Astrocyte (in vitro differentiated cells and primary cell): ENCODE measurements at regions not wholly inside any gene's neighbourhood (a gene's known extent, or its start where the extent isn't known, plus 50 kb on each side); places are given as distances from the start of the nearest gene placed in this dataset.

Experiments used
- DNase-seq: peaks from one replicate; pipeline ENCODE4 v3.0.0-alpha.2; 2010; ENCODE audit warnings: low read depth
- FAIRE-seq: peaks from 2 replicates; lab custom pipeline; 2011; peaks lifted over from hg19 to GRCh38; lab: Jason Lieb, UNC
- H2AFZ ChIP-seq: 2 replicates; pipeline ENCODE4 v1.6.0; 2012; ENCODE audit warnings: low read depth, low read length, inconsistent platforms
- H3K27ac ChIP-seq: 2 replicates; pipeline ENCODE4 v1.5.1; 2011; ENCODE audit warnings: low read depth, low read length, inconsistent platforms
- H3K27me3 ChIP-seq: 2 replicates; pipeline ENCODE4 v1.6.0; 2011; ENCODE audit warnings: low read length, inconsistent platforms; ENCODE audit not compliant: insufficient read depth
- H3K36me3 ChIP-seq: 2 replicates; pipeline ENCODE4 v1.5.1; 2011; ENCODE audit warnings: low read length, inconsistent platforms; ENCODE audit not compliant: insufficient read depth
- H3K4me1 ChIP-seq: 2 replicates; pipeline ENCODE4 v1.5.1; 2011; ENCODE audit warnings: low read length, inconsistent platforms; ENCODE audit not compliant: insufficient read depth
- H3K4me2 ChIP-seq: 2 replicates; pipeline ENCODE4 v1.6.0; 2012; ENCODE audit warnings: low read length, inconsistent platforms
- H3K4me3 ChIP-seq: 2 replicates; pipeline ENCODE4 v1.5.1; 2011; ENCODE audit warnings: low read depth, mild to moderate bottlenecking, low read length, inconsistent platforms; ENCODE audit not compliant: insufficient read depth
- H3K79me2 ChIP-seq: 2 replicates; pipeline ENCODE4 v1.6.0; 2012; ENCODE audit warnings: mild to moderate bottlenecking, low read length, inconsistent platforms; ENCODE audit not compliant: insufficient read depth
- H3K9ac ChIP-seq: 2 replicates; pipeline ENCODE4 v1.6.0; 2012; ENCODE audit warnings: mild to moderate bottlenecking, low read length, inconsistent platforms
- H3K9me3 ChIP-seq: 2 replicates; pipeline ENCODE4 v1.5.1; 2012; ENCODE audit warnings: low read depth, mild to moderate bottlenecking, low read length, inconsistent platforms; ENCODE audit not compliant: insufficient read depth
- H4K20me1 ChIP-seq: 2 replicates; pipeline ENCODE4 v1.6.0; 2012; ENCODE audit warnings: low read length, inconsistent platforms; ENCODE audit not compliant: insufficient read depth
- H3K27ac Mint-ChIP-seq: one replicate; pipeline ENCODE4 v1.8.0; 2021; ENCODE audit warnings: mild to moderate bottlenecking, mixed read lengths; ENCODE audit not compliant: unreplicated experiment
- H3K27me3 Mint-ChIP-seq: one replicate; pipeline ENCODE4 v1.8.0; 2021; ENCODE audit warnings: low read depth, mixed read lengths; ENCODE audit not compliant: unreplicated experiment
- H3K36me3 Mint-ChIP-seq: one replicate; pipeline ENCODE4 v1.8.0; 2021; ENCODE audit warnings: low read depth, mixed read lengths; ENCODE audit not compliant: unreplicated experiment
- H3K4me1 Mint-ChIP-seq: one replicate; pipeline ENCODE4 v1.8.0; 2021; ENCODE audit warnings: low read depth, mixed read lengths; ENCODE audit not compliant: unreplicated experiment
- H3K4me3 Mint-ChIP-seq: one replicate; pipeline ENCODE4 v1.8.0; 2021; ENCODE audit warnings: mild to moderate bottlenecking, moderate library complexity, mixed read lengths; ENCODE audit not compliant: unreplicated experiment
- H3K9me3 Mint-ChIP-seq: one replicate; pipeline ENCODE4 v1.8.0; 2021; ENCODE audit warnings: mild to moderate bottlenecking, mixed read lengths; ENCODE audit not compliant: unreplicated experiment
- CTCF ChIP-seq: IDR thresholded peaks from 2 replicates; pipeline ENCODE4 v1.5.1; 2011; ENCODE audit warnings: low read depth, mild to moderate bottlenecking, inconsistent platforms, low read length, moderate library complexity; ENCODE audit not compliant: insufficient read depth
- EZH2 ChIP-seq: IDR thresholded peaks from 2 replicates; pipeline ENCODE4 v1.6.1; 2012; ENCODE audit warnings: mild to moderate bottlenecking, low read length, inconsistent platforms; ENCODE audit not compliant: insufficient read depth

GRCh38 chr2:71997843-71998242, 149.8 kb downstream of the CYP26B1 start:
- TF ChIP-seq EZH2 (no peak), CTCF (no peak)
- peaks cover 30% of the 10 kb centered on the region for H3K27me3 ChIP-seq
- DNase-seq: no peak
- Mint-ChIP-seq H3K27ac (no peak overlapping the region), H3K27me3 (peaks cover 23% of the 10 kb centered on the region), H3K4me3 (no peak overlapping the region), H3K36me3 (no peaks in the 10 kb centered on the region), H3K9me3 (peaks cover 5% of the 10 kb centered on the region), H3K4me1 (peaks cover 4% of the 10 kb centered on the region)
- no peaks in the 10 kb centered on the region for H3K79me2 ChIP-seq
- no peak overlapping the region for H3K9ac ChIP-seq
- H3K4me3 ChIP-seq: no peak overlapping the region
- H3K4me2 ChIP-seq: no peak overlapping the region
- H3K36me3 ChIP-seq: no peaks in the 10 kb centered on the region
- no peak for FAIRE-seq
- H3K27ac ChIP-seq: no peak overlapping the region
- no peaks in the 10 kb centered on the region for H4K20me1 ChIP-seq
- H3K4me1 ChIP-seq: no peaks in the 10 kb centered on the region
- H3K9me3 ChIP-seq: no peaks in the 10 kb centered on the region
- H2AFZ ChIP-seq: no peak overlapping the region

- FAIRE-seq: no peak
- H4K20me1 ChIP-seq: no peaks in the 10 kb centered on the region
- peaks cover 22% of the 10 kb centered on the region for H3K27me3 ChIP-seq
- H3K79me2 ChIP-seq: no peaks in the 10 kb centered on the region
- TF ChIP-seq EZH2 (no peak), CTCF (peak; percentile 24)
- no peaks in the 10 kb centered on the region for H3K36me3 Mint-ChIP-seq
- H3K4me3 Mint-ChIP-seq: no peak overlapping the region
- H3K27ac Mint-ChIP-seq: no peak overlapping the region
- no peaks in the 10 kb centered on the region for H3K4me1 Mint-ChIP-seq
- H3K27me3 Mint-ChIP-seq: peaks cover 24% of the 10 kb centered on the region
- no peak overlapping the region for H2AFZ ChIP-seq
- no peak overlapping the region for H3K4me3 ChIP-seq
- peaks cover 1% of the 10 kb centered on the region for H3K9me3 Mint-ChIP-seq
- H3K9me3 ChIP-seq: no peaks in the 10 kb centered on the region
- no peak for DNase-seq
- H3K9ac ChIP-seq: no peak overlapping the region
- H3K36me3 ChIP-seq: no peaks in the 10 kb centered on the region
- no peak overlapping the region for H3K27ac ChIP-seq
- no peak overlapping the region for H3K4me2 ChIP-seq
- H3K4me1 ChIP-seq: no peaks in the 10 kb centered on the region
Measured at GRCh38 chr2:71995067-71995665, 152.5 kb downstream of the CYP26B1 start.

- no peak overlapping the region for H3K27ac ChIP-seq
- no peaks in the 10 kb centered on the region for H3K9me3 ChIP-seq
- peaks cover 1% of the 10 kb centered on the region for H3K9me3 Mint-ChIP-seq
- no peak overlapping the region for H3K4me3 ChIP-seq
- no peak overlapping the region for H2AFZ ChIP-seq
- no peaks in the 10 kb centered on the region for H3K4me1 ChIP-seq
- no peak overlapping the region for H3K9ac ChIP-seq
- no peaks in the 10 kb centered on the region for H4K20me1 ChIP-seq
- H3K79me2 ChIP-seq: no peaks in the 10 kb centered on the region
- H3K4me1 Mint-ChIP-seq: no peaks in the 10 kb centered on the region
- H3K27me3 Mint-ChIP-seq: peaks cover 22% of the 10 kb centered on the region
- TF ChIP-seq EZH2 (no peak), CTCF (no peak)
- no peak for DNase-seq
- no peak overlapping the region for H3K4me3 Mint-ChIP-seq
- no peak overlapping the region for H3K4me2 ChIP-seq
- H3K36me3 Mint-ChIP-seq: no peaks in the 10 kb centered on the region
- H3K27ac Mint-ChIP-seq: no peak overlapping the region
- no peaks in the 10 kb centered on the region for H3K36me3 ChIP-seq
- no peak for FAIRE-seq
- H3K27me3 ChIP-seq: peaks cover 14% of the 10 kb centered on the region
Measured at GRCh38 chr2:71992036-71992435, 155.6 kb downstream of the CYP26B1 start.
